Smooth muscle cell (in vitro differentiated cells): ENCODE measurements at regions not wholly inside any gene's neighbourhood (a gene's known extent, or its start where the extent isn't known, plus 50 kb on each side); places are given as distances from the start of the nearest gene placed in this dataset.

Source experiments
- DNase-seq: peaks from one replicate; lab custom pipeline; 2025; ENCODE audit not compliant: unreplicated experiment; lab: John Stamatoyannopoulos, UW
- H2AFZ ChIP-seq: fragments of 200-600 bp; sonication (generic); 2 replicates; pipeline ENCODE4 v1.6.0; 2016; ENCODE audit warnings: antibody characterized with exemption, low read depth, mild to moderate bottlenecking
- H3F3A ChIP-seq: fragments of 200-600 bp; sonication (generic); 2 replicates; pipeline ENCODE4 v1.6.0; 2017; ENCODE audit warnings: antibody characterized with exemption, low read depth
- H3K27ac ChIP-seq: fragments of 200-600 bp; sonication (generic); 2 replicates; pipeline ENCODE4 v1.5.1; 2016; ENCODE audit warnings: low read depth, mild to moderate bottlenecking
- H3K27me3 ChIP-seq: fragments of 200-600 bp; sonication (generic); 2 replicates; pipeline ENCODE4 v1.6.1; 2016; ENCODE audit warnings: low read depth, mild to moderate bottlenecking
- H3K36me3 ChIP-seq: fragments of 200-600 bp; sonication (generic); 2 replicates; pipeline ENCODE4 v1.5.1; 2016; ENCODE audit warnings: low read depth
- H3K4me1 ChIP-seq: fragments of 200-600 bp; sonication (generic); 2 replicates; pipeline ENCODE4 v1.5.1; 2016; ENCODE audit warnings: low read depth
- H3K4me2 ChIP-seq: fragments of 200-600 bp; sonication (generic); 2 replicates; pipeline ENCODE4 v1.6.0; 2016; ENCODE audit warnings: mild to moderate bottlenecking
- H3K4me3 ChIP-seq: fragments of 200-600 bp; sonication (generic); 2 replicates; pipeline ENCODE4 v1.5.1; 2016; ENCODE audit warnings: mild to moderate bottlenecking
- H3K79me2 ChIP-seq: fragments of 200-600 bp; sonication (generic); 2 replicates; pipeline ENCODE4 v1.6.0; 2016; ENCODE audit warnings: low read depth, mild to moderate bottlenecking
- H3K9ac ChIP-seq: fragments of 200-600 bp; sonication (generic); 2 replicates; pipeline ENCODE4 v1.6.0; 2016; ENCODE audit warnings: low read depth
- H3K9me3 ChIP-seq: fragments of 200-600 bp; sonication (generic); replicated peaks from 2 replicates; pipeline ENCODE4 v1.5.1; 2016; ENCODE audit warnings: low read depth
- H4K20me1 ChIP-seq: fragments of 200-600 bp; sonication (generic); 2 replicates; pipeline ENCODE4 v1.6.0; 2016; ENCODE audit warnings: low read depth
- WGBS: methylation state at CpG from one replicate; pipeline ENCODE4 v1.1.7; 2016; ENCODE audit warnings: low lambda C conversion rate; 5-methylcytosine and 5-hydroxymethylcytosine counted together
- TF ChIP-seq, protein P1 (sequence below): fragments of 200-600 bp; sonication (generic); IDR thresholded peaks from 2 replicates; pipeline ENCODE4 v1.5.1; 2017; ENCODE audit warnings: borderline replicate concordance, mild to moderate bottlenecking, antibody characterized with exemption; ENCODE audit not compliant: insufficient read depth, poor library complexity, severe bottlenecking

DNA sequence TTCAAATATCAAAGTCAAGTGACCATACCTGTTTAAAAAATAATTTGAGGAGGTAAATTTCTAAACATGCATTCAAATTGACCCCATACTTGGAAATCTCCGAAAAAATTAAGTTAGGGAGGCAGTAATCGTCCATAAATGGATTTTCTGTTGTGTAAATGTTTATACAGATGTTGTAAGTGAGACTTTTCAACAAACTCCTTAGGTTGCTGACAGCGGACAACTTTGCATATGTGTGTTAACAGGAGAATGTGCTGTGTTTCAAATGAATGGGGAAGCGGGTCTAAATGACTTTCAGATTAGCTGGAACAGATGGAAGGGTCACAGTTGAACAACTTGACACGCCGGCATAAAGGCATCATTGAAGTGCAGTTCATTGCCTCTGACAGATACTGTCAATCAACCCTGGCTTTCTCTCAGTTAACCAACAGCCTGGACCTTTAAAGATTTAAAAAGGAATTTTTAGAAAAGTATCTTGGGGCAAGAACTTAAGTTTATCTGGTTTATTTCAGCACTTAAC is 98.2 kb upstream of the DBX1 start:
- no peak overlapping the region for H3K9ac ChIP-seq
- H3F3A ChIP-seq: no peaks in the 10 kb centered on the region
- H3K4me2 ChIP-seq: no peak overlapping the region
- H3K27me3 ChIP-seq: peaks cover 47% of the 10 kb centered on the region
- H2AFZ ChIP-seq: no peak overlapping the region
- TF ChIP-seq, protein P1, sequence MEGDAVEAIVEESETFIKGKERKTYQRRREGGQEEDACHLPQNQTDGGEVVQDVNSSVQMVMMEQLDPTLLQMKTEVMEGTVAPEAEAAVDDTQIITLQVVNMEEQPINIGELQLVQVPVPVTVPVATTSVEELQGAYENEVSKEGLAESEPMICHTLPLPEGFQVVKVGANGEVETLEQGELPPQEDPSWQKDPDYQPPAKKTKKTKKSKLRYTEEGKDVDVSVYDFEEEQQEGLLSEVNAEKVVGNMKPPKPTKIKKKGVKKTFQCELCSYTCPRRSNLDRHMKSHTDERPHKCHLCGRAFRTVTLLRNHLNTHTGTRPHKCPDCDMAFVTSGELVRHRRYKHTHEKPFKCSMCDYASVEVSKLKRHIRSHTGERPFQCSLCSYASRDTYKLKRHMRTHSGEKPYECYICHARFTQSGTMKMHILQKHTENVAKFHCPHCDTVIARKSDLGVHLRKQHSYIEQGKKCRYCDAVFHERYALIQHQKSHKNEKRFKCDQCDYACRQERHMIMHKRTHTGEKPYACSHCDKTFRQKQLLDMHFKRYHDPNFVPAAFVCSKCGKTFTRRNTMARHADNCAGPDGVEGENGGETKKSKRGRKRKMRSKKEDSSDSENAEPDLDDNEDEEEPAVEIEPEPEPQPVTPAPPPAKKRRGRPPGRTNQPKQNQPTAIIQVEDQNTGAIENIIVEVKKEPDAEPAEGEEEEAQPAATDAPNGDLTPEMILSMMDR: no peak
- H3K36me3 ChIP-seq: no peaks in the 10 kb centered on the region
- H3K4me1 ChIP-seq: no peaks in the 10 kb centered on the region
- WGBS: 83% methylated on average over 6 of the region's 6 CpGs
- no peak overlapping the region for H3K4me3 ChIP-seq
- H3K79me2 ChIP-seq: no peaks in the 10 kb centered on the region
- H4K20me1 ChIP-seq: no peaks in the 10 kb centered on the region
- no peaks in the 10 kb centered on the region for H3K9me3 ChIP-seq
- no peak overlapping the region for H3K27ac ChIP-seq
- no peak for DNase-seq

DNA sequence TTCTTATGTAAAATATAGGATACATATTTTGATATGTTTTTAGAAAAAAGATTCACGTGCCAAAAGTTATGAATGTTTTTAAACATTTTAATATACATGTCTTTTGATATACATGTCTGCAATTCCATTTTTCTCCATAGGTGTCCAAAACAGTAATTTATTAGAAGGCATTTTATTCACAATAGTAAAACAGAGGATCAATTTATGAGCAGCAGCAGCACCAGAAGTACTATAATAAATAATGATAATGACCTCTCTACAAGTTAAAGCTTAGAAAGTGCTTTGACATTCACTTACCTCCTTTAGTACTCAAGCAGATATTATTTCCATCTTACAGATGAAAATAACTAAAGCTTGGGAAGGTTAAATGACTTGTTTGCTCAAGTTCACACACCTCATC is 96.7 kb upstream of the DBX1 start:
- Histone ChIP-seq H3K4me1 (no peaks in the 10 kb centered on the region), H2AFZ (no peak overlapping the region), H3F3A (no peaks in the 10 kb centered on the region), H3K4me3 (no peak overlapping the region), H3K27me3 (peaks cover 50% of the 10 kb centered on the region), H3K9me3 (no peaks in the 10 kb centered on the region), H3K27ac (no peak overlapping the region), H3K79me2 (no peaks in the 10 kb centered on the region), H3K9ac (no peak overlapping the region), H3K4me2 (no peak overlapping the region), H3K36me3 (no peaks in the 10 kb centered on the region), H4K20me1 (no peaks in the 10 kb centered on the region)
- TF ChIP-seq, protein P1: no peak
- no peak for DNase-seq
- WGBS: 89% methylated on average over 1 of the region's 1 CpG

DNA sequence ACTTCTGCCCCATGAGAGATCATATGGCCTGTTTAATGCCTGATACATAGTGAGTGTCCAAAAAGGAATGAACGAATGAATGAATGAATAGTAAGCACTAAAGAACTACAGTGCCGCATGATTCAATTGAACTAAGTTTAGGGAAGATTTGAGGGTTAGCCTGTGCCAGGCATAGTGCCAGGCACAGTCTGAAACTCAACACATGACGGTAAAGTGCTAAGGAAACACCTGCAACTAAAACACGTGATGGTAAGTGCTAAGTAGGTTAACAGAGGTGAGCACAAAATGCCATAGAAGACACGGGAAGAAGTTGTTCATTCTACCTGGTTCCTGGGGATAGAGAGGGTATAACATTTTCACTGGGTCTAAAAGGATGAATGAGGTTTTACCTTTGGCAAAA is 93.5 kb upstream of the DBX1 start:
- H3K27me3 ChIP-seq: peaks cover 62% of the 10 kb centered on the region
- WGBS: 82% methylated on average over 5 of the region's 5 CpGs
- no peaks in the 10 kb centered on the region for H3K9me3 ChIP-seq
- H3K9ac ChIP-seq: no peak overlapping the region
- no peak overlapping the region for H2AFZ ChIP-seq
- no peaks in the 10 kb centered on the region for H3K79me2 ChIP-seq
- no peaks in the 10 kb centered on the region for H3F3A ChIP-seq
- H3K4me3 ChIP-seq: no peak overlapping the region
- TF ChIP-seq, protein P1: no peak
- H3K4me2 ChIP-seq: no peak overlapping the region
- no peaks in the 10 kb centered on the region for H4K20me1 ChIP-seq
- H3K27ac ChIP-seq: no peak overlapping the region
- H3K36me3 ChIP-seq: no peaks in the 10 kb centered on the region
- peaks cover 23% of the 10 kb centered on the region for H3K4me1 ChIP-seq
- no peak for DNase-seq

DNA sequence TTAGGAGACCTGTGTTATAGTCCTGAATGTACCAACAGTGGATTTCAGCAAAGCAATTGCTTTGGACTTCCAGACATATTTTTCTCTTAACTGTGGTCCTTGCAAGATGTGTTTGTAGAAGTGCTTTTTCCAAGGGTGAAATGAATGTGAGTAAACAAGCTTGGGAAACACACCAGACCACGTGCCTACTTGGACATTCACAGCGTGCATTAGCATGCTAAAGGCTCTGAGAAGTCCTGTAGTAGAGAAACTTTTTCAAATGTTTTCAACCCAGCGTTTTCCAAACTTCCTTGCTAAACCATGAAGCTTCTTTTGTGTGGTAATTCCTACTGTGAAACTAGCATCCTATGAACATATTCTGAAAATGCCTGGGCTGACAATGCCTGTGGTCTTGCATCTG is 91.2 kb upstream of the DBX1 start:
- WGBS: 70% methylated on average over 3 of the region's 3 CpGs
- Histone ChIP-seq H3K79me2 (no peaks in the 10 kb centered on the region), H3K4me1 (peaks cover 46% of the 10 kb centered on the region), H4K20me1 (no peaks in the 10 kb centered on the region), H3K9ac (no peak overlapping the region), H3K4me2 (no peak overlapping the region), H3K9me3 (no peaks in the 10 kb centered on the region), H3F3A (no peaks in the 10 kb centered on the region), H3K4me3 (no peak overlapping the region), H2AFZ (no peak overlapping the region), H3K27me3 (peaks cover 63% of the 10 kb centered on the region), H3K27ac (no peak overlapping the region), H3K36me3 (no peaks in the 10 kb centered on the region)
- TF ChIP-seq, protein P1: no peak
- DNase-seq: no peak
